ENCODE measurements at regions not wholly inside any gene's neighbourhood (a gene's known extent, or its start where the extent isn't known, plus 50 kb on each side); places are given as distances from the start of the nearest gene placed in this dataset.

GRCh38 chr11:19336331-19336730 lies 95.6 kb upstream of the E2F8 start:
- DNase-seq, result no peak

GRCh38 chr11:19332476-19332875 lies 91.7 kb upstream of the E2F8 start:
- no peak for DNase-seq

- DNase-seq, result no peak
These were observed 89.7 kb upstream of the E2F8 start for GRCh38 chr11:19330416-19330815.

GRCh38 chr11:19329970-19330369 lies 89.2 kb upstream of the E2F8 start:
- DNase-seq, result no peak

GRCh38 chr11:19328586-19329311 lies 88.0 kb upstream of the E2F8 start:
- DNase-seq, result no peak

- no peak for DNase-seq
These were observed 86.5 kb upstream of the E2F8 start for GRCh38 chr11:19327280-19327679.

GRCh38 chr11:19326499-19326898 lies 85.8 kb upstream of the E2F8 start:
- no peak for DNase-seq

GRCh38 chr11:19323502-19323901 lies 82.8 kb upstream of the E2F8 start:
- DNase-seq, result no peak

GRCh38 chr11:19321351-19321750 lies 80.6 kb upstream of the E2F8 start:
- no peak for DNase-seq

GRCh38 chr11:19320827-19321226 lies 80.1 kb upstream of the E2F8 start:
- DNase-seq, result peak; percentile 82

GRCh38 chr11:19316434-19316833 lies 75.7 kb upstream of the E2F8 start:
- DNase-seq, result peak; percentile 33

- DNase-seq, result no peak
These were observed 74.8 kb upstream of the E2F8 start for GRCh38 chr11:19315511-19315910.

GRCh38 chr11:19313140-19313539 lies 72.4 kb upstream of the E2F8 start:
- DNase-seq, result no peak

GRCh38 chr11:19311308-19312030 lies 70.7 kb upstream of the E2F8 start:
- peak; percentile 67 for DNase-seq

- no peak for DNase-seq
These were observed 66.8 kb upstream of the E2F8 start for GRCh38 chr11:19307498-19307897.

- no peak for DNase-seq
These were observed 65.6 kb upstream of the E2F8 start for GRCh38 chr11:19306179-19306944.

GRCh38 chr11:19301361-19301760 lies 60.6 kb upstream of the E2F8 start:
- DNase-seq, result no peak

- no peak for DNase-seq
These were observed 53.7 kb upstream of the E2F8 start for GRCh38 chr11:19294444-19294843.

- no peak for DNase-seq
These were observed 50.3 kb upstream of the E2F8 start for GRCh38 chr11:19291064-19291463.
